Skeletal muscle cell (primary cell): ENCODE measurements at regions not wholly inside any gene's neighbourhood (a gene's known extent, or its start where the extent isn't known, plus 50 kb on each side); places are given as distances from the start of the nearest gene placed in this dataset.
A peak's percentile ranks its signal among the peaks of the same experiment; 100 is the strongest.
"Not testable (repeated sequence)": the region's sequence is repeated elsewhere in the genome, so short reads cannot be mapped to it uniquely, and the experiment has no call there.

ENCODE experiments used
- DNase-seq: peaks from one replicate; pipeline ENCODE4 v3.0.0-alpha.2; 2010; ENCODE audit warnings: low read depth
- H3K4me3 ChIP-seq: 2 replicates; pipeline ENCODE4 v1.5.1; 2011; ENCODE audit warnings: low read depth, mild to moderate bottlenecking, control low read depth, low read length, moderate library complexity

DNA sequence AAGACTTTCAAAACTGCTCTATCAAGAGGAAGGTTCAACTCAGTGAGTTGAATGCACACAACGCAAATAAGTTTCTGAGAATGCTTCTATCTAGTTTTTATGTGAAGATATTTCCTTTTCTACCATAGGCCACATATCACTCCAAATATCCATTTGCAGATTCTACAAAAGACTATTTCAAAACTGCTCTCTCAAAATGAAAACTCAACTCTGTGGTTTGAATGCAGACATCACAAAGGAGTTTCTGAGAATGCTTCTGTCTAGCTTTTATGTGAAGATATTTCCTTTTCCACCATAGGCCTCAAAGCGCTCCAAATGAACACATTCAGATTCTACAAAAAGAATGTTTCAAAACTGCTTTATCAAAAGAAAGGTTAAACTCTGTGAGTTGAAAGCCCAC, 1093.1 kb upstream of the DEFB115 start:
- not testable (repeated sequence) for H3K4me3 ChIP-seq, DNase-seq

DNA sequence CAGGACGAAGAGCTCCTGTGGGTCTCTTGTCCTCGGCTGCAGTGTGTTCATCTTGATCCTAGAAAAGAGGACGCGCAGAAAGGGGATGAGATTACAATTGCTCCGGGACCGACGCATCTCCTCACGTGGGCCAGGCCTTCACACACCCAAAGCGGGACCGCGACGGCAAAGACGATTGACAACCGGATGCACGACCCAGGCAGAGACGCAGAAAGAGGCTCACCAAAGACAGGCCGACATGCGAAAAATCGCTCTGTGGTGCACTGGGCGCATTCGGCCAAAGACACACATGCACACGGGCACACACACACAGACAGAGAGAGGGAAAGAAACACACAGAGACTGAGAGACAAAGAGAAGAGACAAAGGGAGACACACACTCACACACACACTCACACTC, 1089.9 kb upstream of the DEFB115 start:
- no peak for DNase-seq

DNA sequence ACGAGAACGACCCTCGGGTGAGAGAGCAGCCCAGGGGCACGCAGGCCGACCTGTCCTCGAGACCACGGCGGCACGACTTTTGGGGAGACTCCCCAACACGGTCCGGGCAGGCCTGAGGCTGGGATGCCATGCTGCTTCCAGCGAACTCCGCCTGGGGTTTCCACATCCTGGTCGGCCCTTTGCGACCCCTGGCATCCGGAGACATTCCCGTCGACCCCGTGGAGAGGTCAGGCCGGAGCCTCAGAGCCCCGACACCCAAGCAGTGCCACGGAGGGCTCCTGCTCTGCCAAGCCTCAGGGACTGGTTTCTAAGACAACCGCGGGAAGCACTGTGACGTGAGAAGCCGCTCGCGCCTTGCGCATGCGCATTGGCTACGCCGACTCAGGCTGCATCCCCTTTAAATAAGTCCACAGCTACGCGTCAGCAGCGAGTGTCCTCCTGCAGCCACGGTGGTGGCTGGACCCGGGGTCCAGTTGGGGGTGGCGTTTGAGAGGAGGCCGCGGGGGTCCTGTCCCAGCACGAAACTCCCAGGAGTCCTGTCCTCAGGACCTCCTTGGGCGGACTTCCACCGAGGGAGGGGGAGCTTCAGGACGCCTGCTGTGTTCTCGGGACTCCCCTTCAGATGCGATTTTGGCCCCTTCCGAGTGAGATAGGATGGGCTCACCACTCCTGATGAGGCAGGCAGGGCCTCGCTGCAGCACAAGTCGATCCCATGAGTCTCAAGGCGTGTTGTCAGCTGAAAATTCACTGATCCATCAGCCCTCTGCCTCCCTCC, 1089.3 kb upstream of the DEFB115 start:
- H3K4me3 ChIP-seq, result no peak overlapping the region

More for the DNA sequence above, 1089.9 kb upstream of the DEFB115 start:
- H3K4me3 ChIP-seq, result no peak overlapping the region

DNA sequence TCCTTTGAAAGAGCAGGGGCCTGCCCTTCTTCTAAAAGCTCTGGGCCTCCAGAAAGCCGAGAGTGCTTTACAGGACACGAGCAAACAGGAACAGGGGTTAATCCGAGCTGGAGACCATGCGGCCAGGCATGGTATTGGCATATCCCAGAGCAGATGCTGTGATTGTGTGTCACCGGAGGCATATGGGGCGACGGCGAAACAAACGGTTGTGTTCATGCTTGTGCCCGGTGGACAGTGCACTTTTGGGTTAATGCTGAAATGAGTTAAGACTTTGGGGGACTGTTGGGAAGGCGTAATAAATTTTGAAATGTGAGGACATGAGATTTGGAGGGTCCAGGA, 1088.7 kb upstream of the DEFB115 start:
- H3K4me3 ChIP-seq, result no peak overlapping the region
- DNase-seq, result no peak

More for the DNA sequence above, 1089.3 kb upstream of the DEFB115 start:
- no peak for DNase-seq

DNA sequence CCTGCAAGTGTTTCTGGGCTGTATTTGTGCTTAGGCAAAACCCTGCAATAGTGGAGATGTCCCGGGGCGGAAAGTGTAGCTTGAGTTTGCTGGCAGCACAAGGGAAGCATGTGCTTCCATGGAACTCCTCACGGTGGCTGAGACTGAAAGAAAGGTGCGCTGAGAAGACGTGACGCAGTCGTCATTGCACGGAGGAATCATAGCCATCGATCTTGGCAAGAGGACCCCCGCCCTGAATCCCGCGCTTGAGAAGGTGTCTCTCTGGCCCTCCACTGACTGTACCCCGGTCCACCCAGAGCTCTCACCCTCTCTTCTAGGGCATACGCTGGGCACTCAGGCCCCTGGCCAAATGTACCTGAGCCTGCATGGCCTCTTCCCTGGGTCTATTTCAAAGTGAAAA, 1081.8 kb upstream of the DEFB115 start:
- DNase-seq, result no peak

DNA sequence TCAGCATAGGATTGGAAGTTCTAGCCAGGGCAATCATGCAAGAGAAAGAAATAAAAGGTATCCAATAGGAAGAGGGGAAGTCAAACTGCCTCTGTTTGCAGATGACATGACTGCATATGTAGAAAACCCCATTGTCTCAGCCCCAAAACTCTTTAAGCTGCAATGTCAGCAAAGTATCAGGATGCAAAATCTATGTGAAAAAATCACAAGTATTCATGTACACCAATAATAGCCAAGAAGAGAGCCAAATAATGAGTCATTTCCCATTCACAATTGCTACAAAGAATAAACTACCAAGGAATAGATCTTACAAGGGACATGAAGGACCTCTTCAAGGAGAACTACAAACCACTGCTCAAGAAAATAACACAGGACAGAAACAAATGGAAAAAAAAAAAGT, 1074.3 kb upstream of the DEFB115 start:
- not testable (repeated sequence) for H3K4me3 ChIP-seq, DNase-seq

More for the DNA sequence above, 1081.8 kb upstream of the DEFB115 start:
- no peak overlapping the region for H3K4me3 ChIP-seq

DNA sequence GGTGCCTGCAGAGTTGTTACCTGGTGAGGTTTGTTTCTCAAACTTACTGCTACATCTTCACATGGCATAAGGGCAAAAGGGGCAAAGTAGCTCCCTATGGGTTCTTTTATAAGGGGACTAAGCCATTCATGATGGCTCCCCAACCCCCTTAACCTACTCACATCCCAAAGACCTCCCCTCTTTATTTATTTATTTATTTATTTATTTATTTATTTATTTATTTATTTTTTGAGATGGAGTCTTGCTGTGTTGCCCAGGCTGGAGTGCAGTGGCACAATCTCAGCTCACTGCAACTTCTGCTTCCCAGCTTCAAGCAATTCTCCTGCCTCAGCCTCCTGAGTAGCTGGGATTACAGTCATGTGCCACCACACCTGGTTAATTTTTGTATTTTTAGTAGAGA, 1065.7 kb upstream of the DEFB115 start:
- not testable (repeated sequence) for DNase-seq, H3K4me3 ChIP-seq

DNA sequence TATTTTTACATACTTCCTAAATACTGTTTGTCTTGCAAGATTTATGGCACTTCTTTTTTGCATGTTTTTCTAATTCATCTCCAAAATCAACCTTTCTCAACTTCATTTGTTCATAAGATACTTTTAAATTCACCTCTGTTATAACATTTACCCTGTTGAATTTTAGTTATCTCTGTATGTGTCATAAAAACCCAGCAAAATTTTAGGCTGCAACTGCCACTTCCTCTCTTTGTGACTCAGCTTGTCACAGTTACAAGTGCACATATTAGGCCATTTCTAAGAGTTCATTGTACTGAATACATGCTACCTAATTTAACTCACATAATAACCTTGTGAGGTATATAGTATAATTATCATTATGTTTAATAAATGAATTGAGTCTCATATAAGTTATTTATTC, 1023.0 kb upstream of the DEFB115 start:
- H3K4me3 ChIP-seq, DNase-seq: not testable (repeated sequence)

DNA sequence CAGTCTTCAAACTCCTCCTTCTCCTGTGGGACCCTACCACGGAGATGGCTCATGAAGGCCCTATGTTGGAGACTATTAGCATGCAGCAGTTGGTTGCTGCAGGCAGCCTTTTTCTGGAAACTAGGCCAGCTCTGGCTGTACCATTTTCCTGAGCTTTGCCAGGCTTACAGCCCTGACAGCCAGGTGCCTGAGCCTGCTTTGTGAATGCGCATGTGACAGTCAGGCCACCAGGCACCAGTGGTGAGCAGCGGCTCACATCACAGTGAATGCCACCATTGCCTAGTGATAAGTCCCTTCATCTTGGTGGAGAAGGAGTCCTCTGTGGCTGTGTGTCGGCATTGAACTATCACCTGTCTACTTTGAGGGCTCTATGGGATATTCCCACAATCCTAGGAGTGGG, 982.4 kb upstream of the DEFB115 start:
- DNase-seq, H3K4me3 ChIP-seq: not testable (repeated sequence)

DNA sequence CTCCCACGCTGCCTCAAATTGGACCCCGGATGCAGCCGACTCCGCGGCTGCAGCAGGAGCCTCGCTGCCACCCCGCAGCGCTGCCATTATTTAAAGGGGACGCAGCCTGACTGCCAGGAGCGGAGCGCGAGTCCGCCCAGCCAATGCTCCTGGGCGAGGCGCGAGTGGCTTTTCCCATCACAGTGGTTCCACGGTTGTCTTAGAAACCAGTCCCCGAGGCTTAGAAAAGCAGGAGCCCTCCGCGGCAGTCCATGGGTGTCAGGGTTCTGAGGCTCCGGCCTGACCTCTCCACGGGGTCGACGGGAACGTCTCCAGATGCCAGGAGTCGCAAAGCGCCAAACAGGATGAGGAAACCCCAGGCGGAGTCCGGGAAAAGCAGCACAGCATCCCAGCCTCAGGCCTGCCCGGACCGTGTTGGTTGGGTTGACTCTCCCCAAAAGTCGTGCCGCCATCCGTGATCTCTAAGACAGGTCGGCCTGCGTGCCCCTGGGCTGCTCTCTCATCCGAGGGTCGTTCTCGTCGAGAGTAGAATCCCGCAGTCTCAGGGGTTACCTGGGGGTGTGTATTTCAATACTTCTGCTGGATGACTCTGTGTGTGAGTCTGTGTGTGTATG, 975.8 kb upstream of the DEFB115 start:
- no peak for DNase-seq
- H3K4me3 ChIP-seq, result no peak overlapping the region

DNA sequence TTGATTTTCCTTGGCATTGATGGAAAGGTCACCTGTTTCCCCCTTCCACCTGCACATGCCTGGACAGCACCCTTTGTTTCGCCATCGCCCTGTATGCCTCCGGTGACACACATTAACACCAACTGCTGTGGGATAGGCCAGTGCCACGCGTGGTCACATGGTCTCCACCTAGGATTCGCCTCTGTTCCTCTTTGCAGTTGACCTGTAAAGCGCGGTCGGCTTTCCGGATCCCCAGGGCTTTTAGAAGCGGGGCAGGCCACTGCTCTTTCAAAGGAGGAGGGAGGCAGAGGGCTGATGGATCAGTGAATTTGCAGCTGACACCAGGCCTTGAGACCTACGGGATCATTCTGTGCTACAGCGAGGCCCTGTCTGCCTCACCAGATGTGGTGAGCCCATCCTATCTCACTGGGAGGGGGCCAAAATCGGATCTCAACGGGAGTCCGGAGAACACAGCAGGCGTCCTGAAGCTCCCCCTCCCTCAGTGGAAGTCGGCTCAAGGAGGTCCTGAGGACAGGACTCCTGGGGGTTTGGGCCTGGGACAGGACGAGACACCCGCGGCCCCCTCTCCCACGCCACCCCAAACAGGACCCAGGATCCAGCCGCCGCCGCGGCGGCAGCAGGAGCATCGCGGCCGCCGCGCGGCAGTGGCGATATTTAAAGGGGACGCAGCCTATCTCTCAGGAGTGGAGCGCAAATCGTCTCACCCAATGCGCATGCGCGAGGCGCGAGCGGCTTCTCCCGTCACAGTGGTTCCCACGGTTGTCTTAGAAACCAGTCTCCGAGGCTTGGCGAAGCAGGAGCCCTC, 973.8 kb upstream of the DEFB115 start:
- DNase-seq, result not testable (repeated sequence)
- peak overlapping the region; percentile 37 for H3K4me3 ChIP-seq

DNA sequence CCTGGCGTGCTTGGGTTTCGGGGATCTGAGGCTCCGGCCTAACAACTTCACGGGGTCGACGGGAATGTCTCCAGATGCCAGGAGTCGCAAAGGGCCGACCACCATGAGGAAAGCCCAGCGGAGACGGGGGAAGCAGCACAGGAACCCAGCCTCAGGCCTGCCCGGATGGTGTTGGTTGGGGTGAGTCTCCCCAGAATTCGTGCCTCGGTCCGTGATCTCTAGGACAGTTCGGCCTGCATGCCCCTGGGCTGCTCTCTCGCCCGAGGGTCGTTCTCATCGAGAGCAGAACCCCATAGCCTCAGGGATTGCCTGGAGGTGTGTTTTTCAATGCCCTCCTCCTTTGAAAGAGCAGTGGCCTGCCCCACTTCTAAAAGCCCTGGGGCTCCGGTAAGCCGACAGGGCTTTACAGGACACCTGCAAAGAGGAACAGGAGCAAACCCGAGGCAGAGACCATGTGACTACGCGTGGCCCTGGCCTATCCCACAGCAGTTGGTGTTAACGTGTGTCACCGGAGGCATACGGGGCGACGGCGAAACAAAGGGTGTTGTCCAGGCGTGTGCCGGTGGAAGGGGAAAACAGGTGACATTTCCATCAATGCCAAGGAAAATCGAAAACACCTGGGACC, 973.1 kb upstream of the DEFB115 start:
- peak overlapping the region; percentile 37 for H3K4me3 ChIP-seq
- DNase-seq, result no peak

DNA sequence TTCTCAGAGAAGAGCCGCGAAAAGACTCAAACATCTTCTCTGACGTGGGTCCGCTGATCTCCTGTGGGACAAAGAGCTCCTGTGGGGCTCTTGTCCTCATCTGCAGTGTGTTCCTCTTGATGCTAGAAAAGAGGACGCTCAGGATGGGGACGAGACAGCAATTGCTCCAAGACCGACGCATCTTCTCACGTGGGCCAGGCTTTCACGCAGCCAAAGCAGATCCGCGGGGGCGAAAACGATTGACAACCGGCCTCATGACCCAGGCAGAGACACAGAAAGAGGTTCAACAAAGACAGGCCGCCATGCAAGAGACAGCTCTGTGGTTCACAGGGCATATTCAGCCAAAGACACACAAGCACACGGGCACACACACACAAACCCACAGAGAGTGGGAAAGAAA, 971.8 kb upstream of the DEFB115 start:
- DNase-seq, result no peak

DNA sequence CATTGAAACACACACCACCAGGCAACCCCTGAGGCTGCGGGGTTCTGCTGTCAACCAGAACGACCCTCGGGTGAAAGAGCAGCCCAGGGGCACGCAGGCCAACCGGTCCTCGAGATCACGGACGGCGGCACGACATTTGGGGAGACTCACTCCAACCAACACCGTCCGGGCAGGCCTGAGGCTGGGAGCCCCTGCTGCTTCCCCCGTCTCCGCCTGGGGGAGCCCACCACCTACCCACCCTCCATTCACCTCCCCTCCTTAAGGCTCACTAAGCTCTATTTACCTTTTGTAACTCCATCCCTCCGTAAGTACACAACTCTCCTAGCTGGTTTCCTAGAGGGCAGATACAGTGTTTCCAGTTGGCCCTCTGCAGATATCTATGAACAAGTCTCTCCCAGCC, 971.3 kb upstream of the DEFB115 start:
- H3K4me3 ChIP-seq, result no peak overlapping the region
- no peak for DNase-seq

More for the DNA sequence above, 971.8 kb upstream of the DEFB115 start:
- no peak overlapping the region for H3K4me3 ChIP-seq

DNA sequence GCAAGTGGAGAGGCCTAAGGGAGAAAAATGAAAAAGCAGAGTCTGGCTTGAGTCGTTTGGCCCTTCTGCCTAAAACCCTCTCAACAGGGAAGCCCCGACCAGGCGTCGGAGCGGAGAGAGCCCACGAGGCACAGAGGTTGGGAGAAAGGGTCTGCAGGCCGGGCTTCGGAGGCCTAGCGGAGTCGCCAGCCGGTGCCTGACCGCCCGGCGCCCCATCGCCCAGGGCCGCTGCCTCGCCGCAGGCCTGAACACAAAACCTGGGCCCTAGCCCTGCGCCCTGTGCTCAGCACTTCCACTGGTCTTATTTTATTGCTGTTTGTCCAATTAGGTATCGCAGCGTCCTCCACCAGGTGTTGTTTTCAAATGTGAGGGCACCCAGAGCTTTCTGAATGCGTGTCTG, 970.0 kb upstream of the DEFB115 start:
- not testable (repeated sequence) for DNase-seq, H3K4me3 ChIP-seq

DNA sequence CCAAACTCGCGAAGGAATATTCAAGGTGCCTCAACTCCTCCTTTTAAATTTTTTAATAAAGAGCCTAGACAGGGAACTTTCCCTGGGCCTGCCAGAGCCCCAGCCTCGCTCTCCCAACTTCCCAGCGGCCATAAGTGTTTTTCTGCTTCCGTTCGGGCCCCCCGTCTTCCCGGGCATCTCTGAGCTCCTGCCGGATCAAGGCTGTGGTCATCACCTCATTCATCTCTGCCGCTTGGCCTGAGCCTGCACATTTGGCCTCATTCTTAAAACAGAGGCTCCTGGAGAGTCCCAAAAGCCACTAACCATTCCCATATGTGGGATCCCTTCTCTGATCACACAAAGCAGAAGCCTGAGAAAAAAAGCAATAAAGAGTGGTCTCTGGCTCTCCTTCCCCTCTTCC, 969.1 kb upstream of the DEFB115 start:
- DNase-seq, result no peak

DNA sequence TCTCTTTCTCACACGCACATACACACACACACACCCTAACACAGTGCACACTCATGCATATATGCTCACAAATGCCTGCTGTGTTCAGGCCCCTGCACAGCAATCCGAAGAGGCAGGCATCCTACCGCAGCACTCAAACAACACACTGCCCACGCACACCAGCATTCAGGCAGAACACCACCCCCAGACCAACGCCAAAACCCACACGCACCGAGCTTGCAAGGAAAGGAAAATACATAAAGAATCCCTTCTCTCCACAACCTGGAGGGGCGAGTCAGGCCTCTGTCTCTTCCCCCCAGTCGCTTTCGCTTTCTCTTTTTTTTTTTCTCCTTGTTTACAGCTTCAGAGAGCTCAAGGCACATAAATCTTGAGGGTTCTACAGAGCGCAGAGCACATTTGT, 968.4 kb upstream of the DEFB115 start:
- peak overlapping the region; percentile 5 for H3K4me3 ChIP-seq
- DNase-seq, result not testable (repeated sequence)

More for the DNA sequence above, 969.1 kb upstream of the DEFB115 start:
- no peak overlapping the region for H3K4me3 ChIP-seq

DNA sequence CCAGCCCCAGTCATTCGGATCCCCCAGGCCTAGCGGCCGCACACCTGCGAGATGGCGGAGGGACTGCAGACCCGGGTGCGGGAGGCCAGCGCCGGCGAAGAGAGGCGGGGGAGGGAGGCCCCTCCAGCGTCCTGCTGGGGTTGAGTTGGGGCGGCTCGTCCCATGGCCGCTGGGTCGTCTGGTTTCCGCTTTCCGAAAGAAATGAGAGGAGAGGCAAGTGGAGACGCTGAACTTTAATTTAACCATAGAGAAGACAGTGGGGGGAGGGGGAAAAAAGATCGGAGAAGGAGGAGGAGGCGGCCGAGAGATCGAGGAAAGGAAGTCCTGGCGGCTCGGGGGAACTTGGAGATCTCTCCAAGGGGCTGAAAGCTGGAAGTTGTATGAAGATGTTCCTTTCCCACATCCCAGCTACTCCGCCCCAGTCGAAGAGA, 967.7 kb upstream of the DEFB115 start:
- DNase-seq, result not testable (repeated sequence)
- H3K4me3 ChIP-seq, result peak overlapping the region; percentile 23

DNA sequence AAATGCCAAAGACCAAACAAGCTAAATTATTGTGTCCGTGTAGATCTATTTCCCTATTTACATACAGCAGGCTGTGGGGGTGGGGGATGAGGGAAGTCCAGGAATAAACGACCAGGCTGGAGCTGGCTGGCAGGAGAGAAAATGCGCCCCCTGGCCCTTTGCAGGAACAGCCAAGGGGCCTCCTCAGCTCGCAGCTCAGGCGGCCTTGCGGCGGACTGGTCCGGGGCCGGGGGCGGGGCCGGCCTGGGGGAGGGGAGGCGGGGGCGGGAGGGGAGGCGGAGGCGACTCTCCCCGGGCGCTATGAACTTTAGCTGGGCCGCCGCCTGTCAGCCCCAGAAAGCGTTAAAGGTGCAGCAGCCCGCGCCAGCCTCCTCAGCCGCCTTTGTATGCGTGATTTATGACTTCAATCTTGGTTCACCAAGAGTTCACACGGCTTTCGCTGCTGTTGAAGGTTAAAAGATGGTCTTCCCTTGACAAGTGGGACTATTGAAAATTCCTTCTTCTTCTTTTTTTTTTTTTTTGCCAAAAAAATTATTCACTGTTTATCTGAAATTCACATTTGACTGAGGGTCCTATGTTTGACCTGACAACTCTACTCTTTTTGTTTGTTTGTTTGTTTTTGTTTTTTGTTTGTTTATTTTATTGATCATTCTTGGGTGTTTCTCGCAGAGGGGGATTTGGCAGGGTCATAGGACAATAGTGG, 967.0 kb upstream of the DEFB115 start:
- DNase-seq, H3K4me3 ChIP-seq: not testable (repeated sequence)
